Spleen (tissue), 11 donors: ENCODE measurements at regions not wholly inside any gene's neighbourhood (a gene's known extent, or its start where the extent isn't known, plus 50 kb on each side); places are given as distances from the start of the nearest gene placed in this dataset.

Experiments used
- DNase-seq: peaks from one replicate; pipeline ENCODE4 v3.0.0-alpha.2; 2020
- H3K27ac ChIP-seq, 8 donors: fragments of 200-600 bp; sonication (generic) in 7 of 8; 1 replicate in 4 of 8; 2 replicates in 4 of 8; pipeline versions ENCODE4 v1.5.0 to v1.8.0; 2016 to 2021; ENCODE audit warnings: inconsistent platforms in 4 of 8, mild to moderate bottlenecking in 4 of 8, moderate library complexity in 1 of 8
- H3K27me3 ChIP-seq, 7 donors: fragments of 200-600 bp; sonication (generic) in 6 of 7; replicated peaks in 1 of 7; 1 replicate in 4 of 7; 2 replicates in 3 of 7; pipeline versions ENCODE4 v1.5.0 to v1.8.0; 2016 to 2021; ENCODE audit warnings: inconsistent platforms in 3 of 7, mild to moderate bottlenecking in 1 of 7
- H3K36me3 ChIP-seq, 6 donors: fragments of 200-600 bp; sonication (generic) in 5 of 6; 1 replicate in 4 of 6; 2 replicates in 2 of 6; pipeline versions ENCODE4 v1.5.0 to v1.8.0; 2016 to 2021; ENCODE audit warnings: inconsistent platforms in 2 of 6
- H3K4me1 ChIP-seq, 6 donors: fragments of 200-600 bp; sonication (generic) in 5 of 6; 1 replicate in 3 of 6; 2 replicates in 3 of 6; pipeline versions ENCODE4 v1.5.0 to v1.8.0; 2016 to 2021; ENCODE audit warnings: inconsistent platforms in 3 of 6
- H3K4me3 ChIP-seq, 8 donors: fragments of 200-600 bp; sonication (generic) in 7 of 8; 1 replicate in 4 of 8; 2 replicates in 4 of 8; pipeline versions ENCODE4 v1.5.0 to v1.8.0; 2016 to 2021; ENCODE audit warnings: inconsistent platforms in 4 of 8, mild to moderate bottlenecking in 4 of 8, moderate library complexity in 2 of 8
- H3K9me3 ChIP-seq, 8 donors: fragments of 200-600 bp; sonication (generic) in 7 of 8; 1 replicate in 4 of 8; 2 replicates in 4 of 8; pipeline versions ENCODE4 v1.5.0 to v1.8.0; 2016 to 2021; ENCODE audit warnings: inconsistent platforms in 4 of 8
- POLR2A ChIP-seq, 3 donors: fragments of 450-650 bp; IDR thresholded peaks; one replicate each; pipeline ENCODE4 v1.5.1; 2017; ENCODE audit warnings: antibody characterized with exemption in 3 of 3, mild to moderate bottlenecking in 1 of 3
- POLR2AphosphoS5 ChIP-seq, 3 donors: sonication (generic); formaldehyde crosslinking; IDR thresholded peaks; one replicate each; pipeline ENCODE4 v1.5.1; 2017; ENCODE audit warnings: antibody characterized with exemption in 3 of 3
- WGBS, 5 donors: extraction: QIAGEN DNeasy Blood & Tissue Kit in 3 of 5; methylation state at CpG; one replicate each; pipeline versions ENCODE4 v1.1.5 to v1.1.7; 2013 to 2018; 5-methylcytosine and 5-hydroxymethylcytosine counted together
- intact Hi-C: fragments of 100-400 bp; cut with DNase I; formaldehyde crosslinking; loops from one replicate; pipeline ENCODE4 v1.15.0; 2023; ENCODE audit warnings: low total_unique reads
- TF ChIP-seq, protein P1 (sequence below), 11 experiments: fragments of 200-600 bp in 7 of 11; fragments of 450-650 bp in 4 of 11; sonication (generic) in 4 of 11; IDR thresholded peaks in 8 of 11; conservative IDR thresholded peaks in 3 of 11; 1 replicate in 7 of 11; 2 replicates in 4 of 11; pipeline versions ENCODE4 v1.4.0 to v1.8.0; 2016 to 2021; ENCODE audit warnings: antibody characterized with exemption in 11 of 11, inconsistent platforms in 4 of 11, mild to moderate bottlenecking in 1 of 11
- donor health status: healthy with polysubstance abuse.
- donor health status: DM: no; HTN: no; CAD: no; lungs with moderate emphysema.
- donor health status: DM: no; HTN: no; CAD: no.
- donor health status: Bipolar disorder and iron deficiency.
- donor health status: healthy.
- donor health status: DM: no; HTN: no; CAD: no.
- donor health status: DM: yes; HTN: yes; CAD: no.

DNA sequence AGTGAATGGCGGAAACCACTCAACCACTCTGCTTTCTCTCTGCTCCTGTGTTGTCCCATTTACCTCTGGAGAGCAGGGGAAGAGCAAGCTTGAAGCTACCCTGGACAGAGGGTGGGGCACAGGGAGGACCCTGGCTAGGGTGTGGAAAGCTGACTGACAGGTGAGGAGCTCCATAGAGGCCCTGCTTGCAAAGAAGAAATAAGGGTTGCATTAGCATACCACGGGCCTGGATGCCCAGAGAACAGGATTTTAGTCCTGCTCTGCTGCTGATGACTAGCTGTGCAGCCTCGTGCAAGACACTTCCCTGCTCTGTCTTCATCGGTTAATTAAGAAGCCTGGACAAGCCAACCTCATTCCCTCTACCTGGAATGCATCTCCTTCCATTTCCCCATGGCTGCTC, 135.0 kb downstream of the BUD13 start:
- intact Hi-C loops, result no loop called here
- Histone ChIP-seq H3K27me3 (peaks cover 0 to 38% (median 0%) of the 10 kb centered on the region in 7 donors), H3K36me3 (no peaks in the 10 kb centered on the region), H3K4me1 (no peaks in the 10 kb centered on the region), H3K27ac (no peak overlapping the region), H3K9me3 (peaks cover 0 to 10% (median 2%) of the 10 kb centered on the region in 8 donors), H3K4me3 (no peak overlapping the region)
- TF ChIP-seq POLR2A (IDR thresholded peaks at IDR 0.05), result no peak
- no peak for TF ChIP-seq POLR2AphosphoS5 (IDR thresholded peaks at IDR 0.05)
- TF ChIP-seq, protein P1, sequence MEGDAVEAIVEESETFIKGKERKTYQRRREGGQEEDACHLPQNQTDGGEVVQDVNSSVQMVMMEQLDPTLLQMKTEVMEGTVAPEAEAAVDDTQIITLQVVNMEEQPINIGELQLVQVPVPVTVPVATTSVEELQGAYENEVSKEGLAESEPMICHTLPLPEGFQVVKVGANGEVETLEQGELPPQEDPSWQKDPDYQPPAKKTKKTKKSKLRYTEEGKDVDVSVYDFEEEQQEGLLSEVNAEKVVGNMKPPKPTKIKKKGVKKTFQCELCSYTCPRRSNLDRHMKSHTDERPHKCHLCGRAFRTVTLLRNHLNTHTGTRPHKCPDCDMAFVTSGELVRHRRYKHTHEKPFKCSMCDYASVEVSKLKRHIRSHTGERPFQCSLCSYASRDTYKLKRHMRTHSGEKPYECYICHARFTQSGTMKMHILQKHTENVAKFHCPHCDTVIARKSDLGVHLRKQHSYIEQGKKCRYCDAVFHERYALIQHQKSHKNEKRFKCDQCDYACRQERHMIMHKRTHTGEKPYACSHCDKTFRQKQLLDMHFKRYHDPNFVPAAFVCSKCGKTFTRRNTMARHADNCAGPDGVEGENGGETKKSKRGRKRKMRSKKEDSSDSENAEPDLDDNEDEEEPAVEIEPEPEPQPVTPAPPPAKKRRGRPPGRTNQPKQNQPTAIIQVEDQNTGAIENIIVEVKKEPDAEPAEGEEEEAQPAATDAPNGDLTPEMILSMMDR (IDR thresholded peaks at IDR 0.05 in 8 of 11, conservative IDR thresholded peaks at IDR 0.05 in 3 of 11), result no peak
- no peak for DNase-seq
- 64 to 78% (median 67%) methylated on average over 4 of the region's 4 CpGs for WGBS, 5 donors

DNA sequence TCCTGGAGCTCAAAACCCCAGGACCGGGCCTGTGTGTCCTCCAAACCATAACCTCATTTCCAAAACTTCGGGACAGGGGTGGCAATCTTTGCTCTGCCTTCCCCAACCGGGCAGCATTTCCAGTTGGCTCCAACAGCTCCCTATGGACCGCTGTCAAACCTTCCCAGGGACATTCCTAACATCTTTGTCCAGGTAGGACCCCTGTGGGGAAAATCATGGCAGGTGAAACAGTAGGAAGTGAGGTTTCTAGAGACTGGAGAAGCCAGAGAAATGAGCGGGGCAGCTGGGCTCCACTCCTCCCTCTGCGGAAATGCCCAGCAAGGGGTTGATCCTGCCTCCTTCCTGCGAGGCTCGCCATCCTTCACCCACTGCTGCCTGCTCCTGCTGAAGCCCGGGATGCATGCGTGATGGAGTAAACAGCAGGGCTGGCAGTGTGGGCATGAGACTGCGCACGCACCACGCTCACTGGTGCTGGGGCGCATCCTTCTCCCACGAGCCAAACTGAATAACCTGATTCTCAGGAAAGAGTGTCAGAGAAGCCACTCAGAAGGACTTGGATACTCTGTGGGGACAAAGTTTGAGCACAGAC, 136.4 kb downstream of the BUD13 start:
- no peak for TF ChIP-seq POLR2A (IDR thresholded peaks at IDR 0.05)
- TF ChIP-seq, protein P1 (IDR thresholded peaks at IDR 0.05 in 8 of 11, conservative IDR thresholded peaks at IDR 0.05 in 3 of 11), result no peak
- no peak for TF ChIP-seq POLR2AphosphoS5 (IDR thresholded peaks at IDR 0.05)
- intact Hi-C loops, result no loop called here
- no peaks in the 10 kb centered on the region for H3K36me3 ChIP-seq
- H3K27me3 ChIP-seq, result peaks cover 0 to 29% (median 0%) of the 10 kb centered on the region in 7 donors
- H3K4me3 ChIP-seq, result no peak overlapping the region
- no peak overlapping the region for H3K27ac ChIP-seq
- no peak for DNase-seq
- WGBS, 5 donors, result 71 to 81% (median 80%) methylated on average over 15 of the region's 15 CpGs
- H3K4me1 ChIP-seq, result no peaks in the 10 kb centered on the region
- peaks cover 0 to 10% (median 2%) of the 10 kb centered on the region in 8 donors for H3K9me3 ChIP-seq

DNA sequence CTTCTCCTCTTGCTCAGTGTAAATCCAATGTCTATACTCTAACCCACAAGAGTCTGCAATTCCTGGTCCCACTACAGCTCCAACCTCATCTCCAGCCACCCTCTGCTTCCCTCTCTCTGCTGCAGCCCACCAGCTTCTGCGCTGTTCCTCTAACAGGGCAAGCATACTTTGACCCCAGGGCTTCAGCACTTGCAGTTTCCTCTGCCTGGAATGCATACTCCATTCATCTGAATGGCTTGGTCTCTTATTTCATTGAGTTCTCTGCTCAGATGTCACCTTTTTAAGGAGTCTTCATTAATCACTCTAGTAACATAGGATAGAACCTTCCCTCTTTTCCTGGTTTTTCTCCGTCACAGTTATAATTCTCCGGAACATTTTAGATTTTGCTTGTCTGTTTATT, 141.6 kb downstream of the BUD13 start:
- no peak for TF ChIP-seq POLR2AphosphoS5 (IDR thresholded peaks at IDR 0.05)
- no peak for TF ChIP-seq POLR2A (IDR thresholded peaks at IDR 0.05)
- TF ChIP-seq, protein P1 (IDR thresholded peaks at IDR 0.05 in 8 of 11, conservative IDR thresholded peaks at IDR 0.05 in 3 of 11), result no peak
- peaks cover 0 to 18% (median 5%) of the 10 kb centered on the region in 8 donors for H3K9me3 ChIP-seq
- H3K36me3 ChIP-seq, result no peaks in the 10 kb centered on the region
- DNase-seq, result no peak
- 62 to 77% (median 71%) methylated on average over 3 of the region's 3 CpGs for WGBS, 5 donors
- no peaks in the 10 kb centered on the region for H3K4me1 ChIP-seq
- peaks cover 0 to 8% (median 0%) of the 10 kb centered on the region in 7 donors for H3K27me3 ChIP-seq
- H3K27ac ChIP-seq, result no peak overlapping the region
- no peak overlapping the region for H3K4me3 ChIP-seq
- intact Hi-C loops, result no loop called here

DNA sequence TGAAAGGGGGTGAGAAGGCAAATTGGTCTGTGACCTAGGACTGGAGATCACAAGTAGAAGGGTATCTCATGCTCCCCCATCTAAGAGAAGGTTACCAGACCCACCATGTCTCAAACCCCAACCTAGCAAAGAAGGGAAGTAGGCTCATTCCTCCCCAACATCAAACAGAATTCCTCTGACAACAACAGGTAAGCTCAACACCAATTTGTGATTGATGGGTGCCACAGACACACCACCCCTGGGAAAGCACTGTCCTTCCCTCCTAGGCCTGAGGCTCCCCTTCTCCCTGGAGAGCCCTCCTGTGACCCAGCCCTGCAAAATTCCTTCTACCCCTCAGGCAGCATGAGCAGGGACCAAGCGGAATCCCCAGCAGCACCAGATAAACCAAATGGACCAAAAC, 154.3 kb downstream of the BUD13 start:
- Histone ChIP-seq H3K4me3 (no peak overlapping the region), H3K27ac (no peak overlapping the region), H3K27me3 (peaks cover 0 to 22% (median 0%) of the 10 kb centered on the region in 7 donors), H3K36me3 (no peaks in the 10 kb centered on the region), H3K9me3 (no peaks in the 10 kb centered on the region), H3K4me1 (no peaks in the 10 kb centered on the region)
- 86 to 96% (median 89%) methylated on average over 1 of the region's 1 CpG for WGBS, 5 donors
- DNase-seq, result no peak
- intact Hi-C loops, result no loop called here
- no peak for TF ChIP-seq POLR2AphosphoS5 (IDR thresholded peaks at IDR 0.05)
- TF ChIP-seq POLR2A (IDR thresholded peaks at IDR 0.05), result no peak
- TF ChIP-seq, protein P1 (IDR thresholded peaks at IDR 0.05 in 8 of 11, conservative IDR thresholded peaks at IDR 0.05 in 3 of 11), result no peak
